G401.6 (cell line): ENCODE measurements at regions not wholly inside any gene's neighbourhood (a gene's known extent, or its start where the extent isn't known, plus 50 kb on each side); places are given as distances from the start of the nearest gene placed in this dataset.
A peak's percentile ranks its signal among the peaks of the same experiment; 100 is the strongest.

Experiments used
- FAIRE-seq: peaks from 2 replicates; lab custom pipeline; 2012; peaks lifted over from hg19 to GRCh38; lab: Jason Lieb, UNC

- no peak for FAIRE-seq
These were observed 829.3 kb upstream of the LCORL start for GRCh38 chr4:18850867-18851266.

- FAIRE-seq = no peak
These were observed 825.8 kb upstream of the LCORL start for GRCh38 chr4:18847249-18847890.

- FAIRE-seq = no peak
These were observed 824.8 kb upstream of the LCORL start for GRCh38 chr4:18846313-18846712.

DNA sequence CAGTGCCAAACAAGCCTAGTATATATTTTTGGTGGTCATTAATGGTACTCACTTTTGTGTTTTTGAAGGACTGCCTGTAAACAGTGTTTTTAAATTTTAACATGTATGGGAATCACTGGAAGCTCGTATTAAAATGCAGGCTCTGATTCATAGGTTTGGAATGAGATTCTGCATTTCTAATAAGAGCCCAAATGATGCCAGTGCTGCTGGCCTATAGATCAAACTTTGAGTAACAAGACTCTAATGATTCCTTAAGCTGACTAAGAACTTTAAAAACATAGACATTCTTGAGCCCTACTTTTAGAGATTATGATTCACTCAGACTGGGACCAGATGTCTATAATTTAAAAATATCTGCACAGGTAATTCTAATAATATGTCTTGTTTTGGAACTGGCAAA is 823.2 kb upstream of the LCORL start:
- FAIRE-seq = no peak

GRCh38 chr4:18842431-18842830 is 820.9 kb upstream of the LCORL start:
- FAIRE-seq = no peak

- no peak for FAIRE-seq
These were observed 818.9 kb upstream of the LCORL start for GRCh38 chr4:18840481-18840880.

GRCh38 chr4:18816228-18816895 is 794.8 kb upstream of the LCORL start:
- FAIRE-seq = no peak

GRCh38 chr4:18815779-18816173 is 794.2 kb upstream of the LCORL start:
- FAIRE-seq = no peak

DNA sequence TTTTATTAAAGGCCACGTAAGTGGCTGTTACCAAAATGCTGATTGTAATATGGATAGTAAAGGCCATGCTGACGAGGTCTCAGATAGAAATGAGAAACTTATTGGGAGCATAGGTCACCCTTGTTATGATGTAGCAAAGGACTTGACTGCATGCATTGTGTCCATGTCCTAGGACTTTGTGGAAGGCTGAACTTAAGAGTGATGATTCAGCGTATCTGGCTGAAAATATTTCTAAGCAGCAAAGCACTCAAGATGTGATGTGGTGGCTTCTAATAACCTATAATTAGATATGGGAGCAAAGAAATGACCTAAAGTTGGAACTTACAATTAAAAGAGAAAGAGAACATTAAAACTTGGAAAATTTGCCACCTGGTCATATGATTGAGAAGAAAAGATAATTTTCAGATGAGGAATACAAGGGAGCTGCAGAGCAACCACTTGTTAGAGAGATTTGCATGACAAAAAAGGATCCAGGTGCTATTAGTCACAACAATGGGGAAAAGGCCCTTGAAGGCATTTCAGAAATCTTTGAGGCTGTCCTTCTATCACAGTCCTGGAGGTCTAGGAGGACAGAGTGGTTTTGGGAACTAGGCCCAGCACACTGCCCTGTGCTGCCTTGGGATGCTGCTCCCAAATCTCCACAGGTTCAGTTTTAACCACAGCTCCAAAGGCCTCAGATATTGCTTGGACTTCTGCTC is 793.7 kb upstream of the LCORL start:
- no peak for FAIRE-seq

DNA sequence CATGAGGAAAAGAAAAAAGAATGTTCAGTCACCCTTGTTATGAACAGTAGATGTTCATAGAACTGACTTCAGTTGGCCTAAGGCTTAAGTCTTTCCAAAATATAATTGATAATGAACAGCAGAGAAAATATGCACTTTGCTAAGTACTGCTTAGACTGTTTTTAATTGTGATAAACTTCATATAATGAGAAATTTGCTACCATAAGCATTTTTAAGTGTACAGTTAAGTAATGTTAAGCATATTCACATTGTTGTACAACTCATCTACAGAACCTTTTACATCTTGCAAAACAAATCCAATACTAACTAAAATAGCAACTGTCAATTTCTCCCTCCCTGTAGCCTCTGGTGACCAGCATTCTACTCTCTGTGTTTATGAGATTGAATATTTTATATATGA is 792.2 kb upstream of the LCORL start:
- FAIRE-seq = no peak

GRCh38 chr4:18813055-18813454 is 791.5 kb upstream of the LCORL start:
- no peak for FAIRE-seq

- no peak for FAIRE-seq
These were observed 782.2 kb upstream of the LCORL start for GRCh38 chr4:18803781-18804180.

DNA sequence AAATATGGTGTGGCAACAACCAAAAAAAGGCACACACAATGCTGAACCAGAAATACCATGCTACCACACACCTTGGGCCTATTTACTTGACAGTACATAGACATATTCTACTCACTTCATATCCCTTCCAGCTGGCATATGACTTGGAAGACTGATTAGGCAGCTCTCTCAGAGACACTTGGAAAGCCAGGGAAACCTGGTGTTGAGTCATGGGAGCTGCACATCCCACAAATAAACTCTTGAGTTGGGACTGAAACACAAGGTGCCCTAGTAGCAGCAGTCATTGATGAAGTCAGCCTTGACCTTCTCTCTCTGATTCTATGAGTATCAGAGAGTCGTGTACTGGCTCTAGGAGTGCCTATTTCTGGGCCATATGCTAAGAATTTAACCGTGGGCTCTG is 776.6 kb upstream of the LCORL start:
- no peak for FAIRE-seq

DNA sequence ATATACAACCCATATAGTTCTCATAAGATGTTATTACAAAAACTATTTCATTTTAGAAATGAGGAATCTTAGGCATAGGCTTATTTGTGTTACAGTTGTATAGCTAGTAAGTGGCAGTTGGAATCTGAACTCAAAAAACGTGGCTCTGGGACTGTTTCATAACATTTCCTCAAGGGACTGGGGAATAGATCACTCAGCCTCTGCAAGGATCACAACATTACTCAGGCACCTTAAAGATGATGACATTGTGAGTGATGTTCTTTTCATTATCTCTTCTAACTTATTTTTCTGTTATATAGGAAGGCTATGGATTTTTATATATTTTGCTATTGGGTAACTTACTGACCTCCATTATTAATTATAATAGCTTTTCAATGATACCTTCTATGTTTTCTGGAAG is 774.2 kb upstream of the LCORL start:
- no peak for FAIRE-seq

GRCh38 chr4:18777190-18777930 is 755.8 kb upstream of the LCORL start:
- FAIRE-seq = peak; percentile 82

- no peak for FAIRE-seq
These were observed 746.4 kb upstream of the LCORL start for GRCh38 chr4:18767921-18768320.

- no peak for FAIRE-seq
These were observed 735.1 kb upstream of the LCORL start for GRCh38 chr4:18756671-18757070.

- no peak for FAIRE-seq
These were observed 732.6 kb upstream of the LCORL start for GRCh38 chr4:18754180-18754579.

GRCh38 chr4:18751083-18751482 is 729.5 kb upstream of the LCORL start:
- no peak for FAIRE-seq

DNA sequence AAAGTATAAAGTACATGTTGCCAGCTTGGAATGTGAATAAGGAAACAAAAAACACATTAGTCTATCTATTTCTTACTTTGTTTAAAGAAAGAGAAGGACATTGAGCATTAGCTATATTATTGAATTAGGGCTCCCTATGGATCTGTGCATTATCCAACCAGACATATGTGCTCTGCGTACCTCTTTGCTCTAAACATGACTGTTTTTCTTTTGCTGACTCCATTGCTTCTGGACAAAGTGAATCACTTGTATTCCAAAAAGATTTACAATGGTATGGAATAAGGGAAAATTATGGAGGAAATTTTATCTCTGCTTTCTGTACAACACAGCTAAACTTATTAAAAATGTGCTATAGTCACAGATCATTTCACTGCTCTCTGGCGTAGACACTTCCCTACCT is 727.8 kb upstream of the LCORL start:
- no peak for FAIRE-seq

DNA sequence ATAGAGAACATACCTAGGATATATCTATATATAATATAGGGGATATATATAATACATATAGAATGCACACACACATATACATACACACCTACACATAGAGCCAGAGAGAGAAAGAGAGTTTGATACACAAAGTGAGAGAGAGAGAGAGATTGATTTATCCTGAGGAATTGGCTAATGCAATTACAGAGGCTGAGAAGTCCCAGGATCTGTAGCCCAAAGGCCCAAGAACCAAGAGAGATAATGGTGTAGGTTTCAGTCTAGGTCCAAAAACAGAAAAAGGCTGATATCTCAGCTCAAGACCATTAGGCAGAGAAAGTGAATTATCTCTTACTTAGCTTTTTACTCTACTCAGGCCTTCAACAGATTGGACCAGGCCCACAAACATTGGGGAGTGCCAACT is 715.0 kb upstream of the LCORL start:
- no peak for FAIRE-seq

- no peak for FAIRE-seq
These were observed 714.2 kb upstream of the LCORL start for GRCh38 chr4:18735740-18736268.

GRCh38 chr4:18734405-18734804 is 712.9 kb upstream of the LCORL start:
- no peak for FAIRE-seq
